VCaP (cell line): ENCODE measurements at regions not wholly inside any gene's neighbourhood (a gene's known extent, or its start where the extent isn't known, plus 50 kb on each side); places are given as distances from the start of the nearest gene placed in this dataset.
"Not testable (repeated sequence)": the region's sequence is repeated elsewhere in the genome, so short reads cannot be mapped to it uniquely, and the experiment has no call there.

Experiments
- H3K27ac ChIP-seq: fragments of 450-650 bp; 2 replicates; pipeline ENCODE4 v1.5.1; 2017

GRCh38 chr1:234802586-234802985 is 192.6 kb upstream of the IRF2BP2 start:
- H3K27ac ChIP-seq: not testable (repeated sequence)

DNA sequence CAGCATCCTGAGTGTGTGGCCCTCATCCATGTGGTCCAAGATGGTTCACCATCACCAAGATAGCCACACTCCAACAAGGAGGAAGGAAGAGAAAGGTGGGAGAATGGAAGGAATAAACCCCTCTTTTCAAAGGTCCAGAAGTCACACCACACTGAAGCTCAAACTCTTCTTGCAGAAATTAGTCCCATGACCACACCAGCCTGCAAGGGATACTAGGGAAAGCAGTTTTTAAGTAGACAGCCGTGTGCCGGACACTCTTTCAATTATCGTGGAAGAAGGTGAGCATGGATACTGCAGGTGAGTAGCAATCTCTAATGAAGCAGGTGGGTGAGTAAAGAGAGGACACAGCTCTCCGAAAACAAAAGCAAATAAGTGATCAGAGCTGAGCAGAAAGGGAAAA is 191.7 kb upstream of the IRF2BP2 start:
- not testable (repeated sequence) for H3K27ac ChIP-seq

DNA sequence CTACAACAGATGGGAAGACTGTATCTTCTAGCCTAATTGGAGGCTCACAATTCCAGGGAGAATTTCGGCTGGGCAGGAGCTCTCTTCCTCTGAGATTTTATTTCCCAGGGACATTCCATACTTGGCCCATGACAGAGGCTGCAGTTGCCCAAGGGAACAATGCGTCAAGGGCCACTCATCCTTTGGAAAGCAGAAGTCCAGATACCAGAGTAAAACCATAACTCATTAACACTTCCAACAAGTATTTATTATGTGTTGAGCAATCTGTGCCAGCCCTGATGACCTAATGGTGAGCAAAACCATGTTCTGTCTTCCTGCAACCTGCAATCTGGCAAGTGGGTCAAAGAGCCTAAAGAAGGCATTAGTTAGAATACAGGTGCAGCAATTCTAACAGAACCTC is 191.2 kb upstream of the IRF2BP2 start:
- not testable (repeated sequence) for H3K27ac ChIP-seq

DNA sequence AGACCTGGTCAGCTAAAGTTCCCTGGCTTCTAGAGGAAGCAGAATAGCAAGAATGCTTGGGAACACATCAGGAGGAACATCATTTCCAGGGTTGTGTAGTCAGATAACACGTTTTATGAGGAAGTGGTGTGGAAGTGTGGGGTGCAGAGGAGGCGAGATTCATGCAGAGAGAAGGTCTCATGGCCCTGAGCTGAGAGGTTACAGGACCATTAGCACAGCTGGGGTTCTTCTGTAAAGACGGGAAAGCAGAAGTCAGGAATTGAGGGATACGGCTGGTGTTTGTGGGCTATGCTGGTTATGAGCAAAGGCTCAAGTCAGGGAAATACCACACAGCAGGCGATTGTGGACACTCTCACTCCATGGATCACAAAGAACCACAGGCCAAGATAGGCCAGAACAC is 190.6 kb upstream of the IRF2BP2 start:
- H3K27ac ChIP-seq: not testable (repeated sequence)

GRCh38 chr1:234799021-234799689 is 189.2 kb upstream of the IRF2BP2 start:
- H3K27ac ChIP-seq: not testable (repeated sequence)

GRCh38 chr1:234797216-234797615 is 187.2 kb upstream of the IRF2BP2 start:
- H3K27ac ChIP-seq: not testable (repeated sequence)

DNA sequence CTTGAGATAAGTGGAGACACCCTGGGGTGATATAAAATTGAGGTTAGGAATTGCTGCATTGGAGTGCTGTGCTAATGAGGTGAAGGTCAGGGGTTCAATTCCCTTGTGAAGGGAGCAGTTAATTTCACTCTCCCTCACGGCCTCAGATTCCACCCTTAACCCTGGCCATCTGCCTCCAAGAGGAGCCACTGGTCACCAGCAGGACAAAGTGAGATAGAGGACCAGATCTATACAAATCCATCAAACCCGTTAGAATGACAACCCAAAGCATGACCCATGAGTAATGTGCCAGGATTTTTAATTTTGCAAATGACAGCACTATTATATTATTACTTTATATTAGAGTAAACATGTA is 186.4 kb upstream of the IRF2BP2 start:
- not testable (repeated sequence) for H3K27ac ChIP-seq

- H3K27ac ChIP-seq: not testable (repeated sequence)
Observed at GRCh38 chr1:234795711-234796437, 185.9 kb upstream of the IRF2BP2 start.

- not testable (repeated sequence) for H3K27ac ChIP-seq
Observed at GRCh38 chr1:234795007-234795406, 185.0 kb upstream of the IRF2BP2 start.

- H3K27ac ChIP-seq: not testable (repeated sequence)
Observed at GRCh38 chr1:234794452-234794851, 184.5 kb upstream of the IRF2BP2 start.

DNA sequence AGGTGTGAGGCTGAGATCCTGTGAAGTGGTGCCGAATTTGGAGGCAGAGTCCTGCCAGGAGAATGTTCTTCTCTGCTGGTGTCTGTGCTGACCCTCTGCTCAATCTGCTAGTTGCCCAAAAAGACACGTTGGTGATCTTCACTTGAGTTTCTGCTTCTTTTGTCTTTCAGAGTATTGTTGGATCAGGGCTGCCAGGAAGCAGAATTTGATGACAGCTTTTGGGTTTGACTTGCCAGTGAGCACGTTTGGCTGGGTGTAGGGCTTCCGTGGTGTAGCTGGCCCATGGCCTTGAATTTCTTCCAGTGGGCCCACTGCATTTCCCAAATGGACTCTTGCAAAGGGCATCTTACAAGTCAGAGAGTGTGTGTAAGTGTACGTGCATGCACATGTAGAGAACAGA is 183.9 kb upstream of the IRF2BP2 start:
- not testable (repeated sequence) for H3K27ac ChIP-seq

GRCh38 chr1:234792221-234792864 is 182.4 kb upstream of the IRF2BP2 start:
- H3K27ac ChIP-seq: not testable (repeated sequence)

DNA sequence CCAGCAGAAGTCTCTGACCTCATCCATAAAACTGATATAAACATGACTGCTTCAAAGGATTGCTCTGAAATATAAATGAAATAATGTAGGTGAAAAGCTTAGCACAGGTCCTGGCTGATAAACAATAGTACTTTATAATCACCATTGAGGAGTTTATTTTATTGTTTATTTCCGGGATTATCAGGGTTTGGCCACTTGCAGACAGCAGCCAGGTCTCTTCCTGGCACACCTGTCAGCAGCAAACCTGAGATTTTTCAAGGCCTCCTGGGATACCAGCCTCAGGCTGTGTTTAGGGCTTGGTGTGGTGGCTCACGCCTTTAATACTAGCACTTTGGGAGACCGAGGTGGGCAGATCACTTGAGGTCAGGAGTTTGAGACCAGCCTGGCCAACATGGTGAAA is 181.6 kb upstream of the IRF2BP2 start:
- not testable (repeated sequence) for H3K27ac ChIP-seq

DNA sequence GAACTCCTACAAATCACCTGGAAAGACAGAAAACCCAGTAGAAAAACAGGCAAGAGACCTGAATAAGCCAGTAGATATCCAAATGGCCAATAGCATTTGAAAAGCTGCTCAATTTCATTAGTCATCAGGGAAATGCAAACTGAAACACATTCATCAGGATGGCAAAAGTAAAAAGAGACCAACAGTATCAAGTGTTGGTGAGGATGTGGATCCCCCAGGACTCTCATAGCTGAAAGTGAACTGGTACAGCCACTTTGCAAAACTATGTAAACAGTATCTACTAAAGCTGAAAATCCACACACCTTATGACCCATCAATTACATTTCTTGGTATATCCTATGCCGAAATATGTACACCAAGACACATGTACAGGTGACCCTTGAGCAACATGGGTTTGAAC is 180.4 kb upstream of the IRF2BP2 start:
- not testable (repeated sequence) for H3K27ac ChIP-seq

DNA sequence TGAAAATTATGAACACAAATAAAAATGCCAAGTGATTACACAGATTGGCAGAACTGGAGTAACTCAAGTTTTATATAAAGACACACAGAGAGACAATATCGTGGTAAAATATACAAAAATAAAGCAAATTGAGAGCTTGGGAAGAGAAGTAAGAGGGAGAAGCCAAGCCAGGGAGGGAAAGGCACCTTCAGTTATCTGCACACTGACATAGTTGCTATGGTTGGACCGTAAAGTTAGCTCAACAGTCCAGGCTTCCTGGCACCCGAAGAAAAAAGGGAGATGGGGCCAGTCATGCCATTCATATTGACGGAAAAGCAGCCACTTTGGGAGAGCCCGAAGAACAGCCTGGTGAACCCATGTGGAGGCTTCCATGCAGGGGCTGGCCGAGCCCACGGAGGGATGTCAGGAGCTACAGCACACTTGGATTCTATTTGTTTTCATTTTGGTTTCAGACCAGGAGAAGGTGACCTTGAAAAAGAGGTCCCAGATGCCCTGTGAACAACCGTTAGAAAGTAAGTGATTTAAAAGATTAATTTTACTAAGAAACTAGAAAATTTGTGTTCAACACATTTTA is 177.1 kb upstream of the IRF2BP2 start:
- H3K27ac ChIP-seq: not testable (repeated sequence)

DNA sequence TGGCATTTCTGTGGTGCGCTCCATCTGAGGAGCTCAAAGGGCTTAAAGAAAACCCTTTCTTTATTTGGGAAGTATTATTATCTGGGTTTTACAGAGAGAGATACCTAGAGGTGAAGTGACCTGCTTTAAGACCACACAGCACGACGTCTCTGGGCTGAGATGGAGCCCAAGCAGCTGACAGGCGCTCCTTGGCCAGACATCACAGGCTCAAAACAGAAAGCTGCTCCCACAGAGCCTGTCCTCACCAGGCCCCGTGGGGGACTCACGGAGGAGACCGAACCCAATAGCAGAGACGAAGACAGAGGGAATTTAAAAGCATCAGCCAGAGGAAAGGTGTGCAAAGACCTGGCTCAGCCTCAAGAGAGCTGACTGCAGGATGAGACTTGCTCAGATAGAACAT is 175.9 kb upstream of the IRF2BP2 start:
- H3K27ac ChIP-seq: not testable (repeated sequence)

GRCh38 chr1:234785471-234785919 is 175.5 kb upstream of the IRF2BP2 start:
- H3K27ac ChIP-seq: not testable (repeated sequence)

GRCh38 chr1:234784108-234784507 is 174.1 kb upstream of the IRF2BP2 start:
- not testable (repeated sequence) for H3K27ac ChIP-seq
